HG03060 (cell line): ENCODE measurements at regions not wholly inside any gene's neighbourhood (a gene's known extent, or its start where the extent isn't known, plus 50 kb on each side); places are given as distances from the start of the nearest gene placed in this dataset.

Experiments used
- ATAC-seq: cut with Tn5 transposase; IDR thresholded peaks from one replicate; pipeline ENCODE4 v1.9.1; 2021; ENCODE audit warnings: low read depth, moderate number of reproducible peaks; ENCODE audit not compliant: unreplicated experiment

GRCh38 chr11:42251984-42252383 is 792.5 kb upstream of the LRRC4C start:
- ATAC-seq: no peak

GRCh38 chr11:42253156-42253555 is 793.7 kb upstream of the LRRC4C start:
- no peak for ATAC-seq

GRCh38 chr11:42255906-42256305 is 796.5 kb upstream of the LRRC4C start:
- no peak for ATAC-seq

- no peak for ATAC-seq
Measured at GRCh38 chr11:42257534-42257933, 798.1 kb upstream of the LRRC4C start.

GRCh38 chr11:42265072-42265471 is 805.6 kb upstream of the LRRC4C start:
- ATAC-seq: no peak

- no peak for ATAC-seq
Measured at GRCh38 chr11:42271306-42271705, 811.9 kb upstream of the LRRC4C start.

- ATAC-seq: no peak
Measured at GRCh38 chr11:42273977-42274376, 814.5 kb upstream of the LRRC4C start.

- ATAC-seq: no peak
Measured at GRCh38 chr11:42296910-42297309, 837.5 kb upstream of the LRRC4C start.

- no peak for ATAC-seq
Measured at GRCh38 chr11:42299780-42300179, 840.3 kb upstream of the LRRC4C start.

- ATAC-seq: no peak
Measured at GRCh38 chr11:42301777-42302176, 842.3 kb upstream of the LRRC4C start.

GRCh38 chr11:42311514-42311913 is 852.1 kb upstream of the LRRC4C start:
- ATAC-seq: no peak

- ATAC-seq: no peak
Measured at GRCh38 chr11:42311944-42312343, 852.5 kb upstream of the LRRC4C start.

GRCh38 chr11:42315267-42315666 is 855.8 kb upstream of the LRRC4C start:
- ATAC-seq: no peak

- no peak for ATAC-seq
Measured at GRCh38 chr11:42315846-42316245, 856.4 kb upstream of the LRRC4C start.

GRCh38 chr11:42319921-42320320 is 860.5 kb upstream of the LRRC4C start:
- ATAC-seq: no peak

GRCh38 chr11:42329929-42330565 is 870.6 kb upstream of the LRRC4C start:
- ATAC-seq: no peak

- no peak for ATAC-seq
Measured at GRCh38 chr11:42337786-42338455, 878.5 kb upstream of the LRRC4C start.

- no peak for ATAC-seq
Measured at GRCh38 chr11:42344204-42344792, 884.8 kb upstream of the LRRC4C start.

GRCh38 chr11:42345933-42346332 is 886.5 kb upstream of the LRRC4C start:
- no peak for ATAC-seq

- ATAC-seq: no peak
Measured at GRCh38 chr11:42363701-42364100, 904.2 kb upstream of the LRRC4C start.

- ATAC-seq: no peak
Measured at GRCh38 chr11:42390116-42390515, 921.7 kb upstream of the API5 start.

- ATAC-seq: no peak
Measured at GRCh38 chr11:42397483-42397882, 914.3 kb upstream of the API5 start.
